CD4-positive, alpha-beta memory T cell (primary cell): ENCODE measurements at regions not wholly inside any gene's neighbourhood (a gene's known extent, or its start where the extent isn't known, plus 50 kb on each side); places are given as distances from the start of the nearest gene placed in this dataset.

ENCODE experiments used
- CTCF ChIA-PET: fragments of 350-600 bp; sonication (Branson Sonifier 250); formaldehyde crosslinking; loops from one replicate; lab custom pipeline; 2021; ENCODE audit warnings: inconsistent platforms; ENCODE audit not compliant: partially characterized antibody; lab: Charles Lee
- POLR2A ChIA-PET: fragments of 350-600 bp; sonication (Branson Sonifier 250); formaldehyde crosslinking; loops from one replicate; lab custom pipeline; 2021; ENCODE audit not compliant: partially characterized antibody; lab: Charles Lee
- DNase-seq, 5 donors: peaks; one replicate each; pipeline versions ENCODE4 v3.0.0 to v3.0.0-alpha.2; 2020 to 2022; ENCODE audit warnings: mixed read lengths in 1 of 5
- H3K27ac ChIP-seq: one replicate; pipeline ENCODE4 v1.7.0; 2013; ENCODE audit warnings: low read depth, low read length
- H3K27me3 ChIP-seq: 2 replicates; pipeline ENCODE4 v1.7.0; 2013; ENCODE audit warnings: mild to moderate bottlenecking, low read length, moderate library complexity; ENCODE audit not compliant: insufficient read depth
- H3K36me3 ChIP-seq: 2 replicates; pipeline ENCODE4 v1.7.0; 2013; ENCODE audit warnings: mild to moderate bottlenecking, low read length, moderate library complexity; ENCODE audit not compliant: insufficient read depth
- H3K4me1 ChIP-seq: 2 replicates; pipeline ENCODE4 v1.7.0; 2013; ENCODE audit warnings: mild to moderate bottlenecking, low read length, moderate library complexity; ENCODE audit not compliant: insufficient read depth
- H3K4me3 ChIP-seq, 2 donors: one replicate each; pipeline ENCODE4 v1.7.0; 2013; ENCODE audit warnings: low read length in 2 of 2, mild to moderate bottlenecking in 1 of 2
- H3K9me3 ChIP-seq, 2 donors: one replicate each; pipeline ENCODE4 v1.7.0; 2013; ENCODE audit warnings: low read length in 2 of 2, control low read depth in 1 of 2; ENCODE audit not compliant: control insufficient read depth in 1 of 2
- H3K27ac Mint-ChIP-seq, 7 donors: one replicate each; pipeline ENCODE4 v1.8.0; 2020 to 2021; ENCODE audit warnings: mixed read lengths in 7 of 7, mild to moderate bottlenecking in 6 of 7, inconsistent platforms in 3 of 7, moderate library complexity in 3 of 7
- H3K27me3 Mint-ChIP-seq, 2 donors: one replicate each; pipeline ENCODE4 v1.8.0; 2020 to 2021; ENCODE audit warnings: mixed read lengths in 2 of 2
- H3K36me3 Mint-ChIP-seq, 2 donors: one replicate each; pipeline ENCODE4 v1.8.0; 2020 to 2021; ENCODE audit warnings: mixed read lengths in 2 of 2, inconsistent platforms in 1 of 2, mild to moderate bottlenecking in 1 of 2
- H3K4me1 Mint-ChIP-seq, 4 donors: one replicate each; pipeline ENCODE4 v1.8.0; 2020 to 2021; ENCODE audit warnings: mixed read lengths in 4 of 4, mild to moderate bottlenecking in 1 of 4
- H3K4me3 Mint-ChIP-seq, 8 donors: one replicate each; pipeline ENCODE4 v1.8.0; 2020 to 2021; ENCODE audit warnings: mixed read lengths in 8 of 8, mild to moderate bottlenecking in 7 of 8, moderate library complexity in 6 of 8, inconsistent platforms in 3 of 8
- H3K9me3 Mint-ChIP-seq, 8 donors: one replicate each; pipeline ENCODE4 v1.8.0; 2020 to 2021; ENCODE audit warnings: mixed read lengths in 8 of 8, mild to moderate bottlenecking in 5 of 8, inconsistent platforms in 3 of 8, moderate library complexity in 1 of 8
- intact Hi-C: fragments of 100-400 bp; cut with micrococcal nuclease; formaldehyde crosslinking; loops from one replicate; pipeline ENCODE4 v1.15.1; 2023

DNA sequence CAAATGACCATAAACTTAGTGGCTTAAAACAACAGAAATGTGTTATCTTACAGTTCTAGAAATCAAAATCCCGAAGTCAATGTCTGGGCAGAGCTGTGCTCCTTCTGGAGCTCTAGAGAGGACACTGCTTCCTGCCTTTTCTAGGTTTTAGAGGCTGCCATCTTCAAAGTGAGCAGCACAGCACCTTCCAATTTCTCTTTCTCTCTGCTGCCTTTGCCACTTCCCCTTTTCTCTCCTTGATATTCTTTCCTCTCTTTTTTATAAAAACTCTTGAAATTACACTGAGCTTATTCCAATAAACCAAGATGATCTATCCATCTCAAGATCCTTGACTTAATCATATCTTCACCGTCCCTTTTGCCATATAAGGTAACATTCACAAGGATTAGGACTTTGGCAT, 616.9 kb downstream of the PLPP3 start:
- H3K36me3 ChIP-seq: no peaks in the 10 kb centered on the region
- H3K4me3 ChIP-seq: no peak overlapping the region
- no peaks in the 10 kb centered on the region for H3K27me3 ChIP-seq
- Mint-ChIP-seq H3K9me3 (peaks cover 0 to 4% (median 0%) of the 10 kb centered on the region in 8 donors), H3K27me3 (peaks cover 1 to 3% of the 10 kb centered on the region in 2 donors), H3K4me3 (no peak overlapping the region), H3K36me3 (no peaks in the 10 kb centered on the region), H3K4me1 (no peaks in the 10 kb centered on the region), H3K27ac (no peak overlapping the region)
- ChIA-PET CTCF (no interaction called here), POLR2A (no interaction called here)
- no peaks in the 10 kb centered on the region for H3K4me1 ChIP-seq
- H3K9me3 ChIP-seq: no peaks in the 10 kb centered on the region
- DNase-seq: no peak
- H3K27ac ChIP-seq: no peak overlapping the region
- intact Hi-C loops: no loop called here

DNA sequence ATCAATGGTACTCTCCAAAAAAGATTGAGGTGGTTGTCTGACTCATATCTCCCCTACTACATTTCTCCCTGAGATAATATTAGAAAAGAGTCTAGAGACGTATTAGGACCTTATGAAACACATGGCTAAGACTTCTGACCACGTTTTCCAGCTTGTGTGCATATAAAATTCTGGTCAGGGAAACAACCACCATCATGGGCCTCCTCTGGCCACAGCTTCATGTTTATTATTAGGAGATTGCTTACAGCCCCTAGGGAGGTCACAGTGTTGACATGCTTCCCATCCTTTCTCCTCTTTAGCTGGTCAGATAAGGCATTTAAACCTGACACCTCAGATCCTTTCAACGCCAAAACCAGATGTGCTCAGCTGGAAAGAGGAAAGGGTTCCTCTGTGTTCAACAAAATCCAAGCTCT, 620.2 kb downstream of the PLPP3 start:
- no peaks in the 10 kb centered on the region for H3K4me1 ChIP-seq
- no peak for DNase-seq
- H3K9me3 ChIP-seq: no peaks in the 10 kb centered on the region
- POLR2A ChIA-PET: no interaction called here
- Mint-ChIP-seq H3K4me3 (no peak overlapping the region), H3K27me3 (peaks cover 1 to 3% of the 10 kb centered on the region in 2 donors), H3K4me1 (no peaks in the 10 kb centered on the region), H3K36me3 (no peaks in the 10 kb centered on the region), H3K27ac (no peak overlapping the region), H3K9me3 (peaks cover 0 to 3% (median 0%) of the 10 kb centered on the region in 8 donors)
- no peak overlapping the region for H3K4me3 ChIP-seq
- H3K36me3 ChIP-seq: no peaks in the 10 kb centered on the region
- intact Hi-C loops: no loop called here
- H3K27me3 ChIP-seq: no peaks in the 10 kb centered on the region
- H3K27ac ChIP-seq: no peak overlapping the region
- CTCF ChIA-PET: no interaction called here

GRCh38 chr1:55958498-55958897, 620.9 kb downstream of the PLPP3 start:
- H3K4me3 ChIP-seq: no peak overlapping the region
- H3K9me3 ChIP-seq: no peaks in the 10 kb centered on the region
- no peaks in the 10 kb centered on the region for H3K36me3 Mint-ChIP-seq
- H3K9me3 Mint-ChIP-seq: peaks cover 0 to 3% (median 0%) of the 10 kb centered on the region in 8 donors
- H3K27ac ChIP-seq: no peak overlapping the region
- H3K4me3 Mint-ChIP-seq: no peak overlapping the region
- no peak for DNase-seq
- no peaks in the 10 kb centered on the region for H3K4me1 Mint-ChIP-seq
- no peaks in the 10 kb centered on the region for H3K4me1 ChIP-seq
- H3K36me3 ChIP-seq: no peaks in the 10 kb centered on the region
- peaks cover 1 to 3% of the 10 kb centered on the region in 2 donors for H3K27me3 Mint-ChIP-seq
- no peaks in the 10 kb centered on the region for H3K27me3 ChIP-seq
- intact Hi-C loops: no loop called here
- ChIA-PET CTCF (no interaction called here), POLR2A (no interaction called here)
- no peak overlapping the region for H3K27ac Mint-ChIP-seq

DNA sequence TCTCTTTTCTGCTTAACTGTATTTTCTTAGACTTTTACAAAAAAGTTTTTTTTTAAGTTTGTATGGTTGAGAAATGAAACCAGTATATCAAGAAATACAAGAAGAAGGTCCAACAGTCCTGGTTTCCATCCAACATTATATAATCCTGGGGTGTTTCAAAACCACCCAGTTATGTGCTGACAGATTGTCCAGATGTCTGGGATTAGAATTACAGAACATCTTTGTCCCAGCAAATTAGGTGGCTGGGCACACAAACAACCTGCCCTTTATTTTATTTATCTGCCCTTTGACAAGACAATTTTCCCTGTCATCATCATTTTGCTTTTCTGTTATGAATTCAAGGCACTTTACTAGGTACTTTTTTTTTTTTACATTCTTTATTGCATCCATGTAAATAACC, 622.1 kb downstream of the PLPP3 start:
- no peak overlapping the region for H3K4me3 ChIP-seq
- Mint-ChIP-seq H3K27me3 (peaks cover 1 to 3% of the 10 kb centered on the region in 2 donors), H3K4me1 (no peaks in the 10 kb centered on the region), H3K9me3 (peaks cover 0 to 3% (median 0%) of the 10 kb centered on the region in 8 donors), H3K4me3 (no peak overlapping the region), H3K36me3 (no peaks in the 10 kb centered on the region), H3K27ac (no peak overlapping the region)
- CTCF ChIA-PET: no interaction called here
- intact Hi-C loops: no loop called here
- no peak overlapping the region for H3K27ac ChIP-seq
- H3K27me3 ChIP-seq: no peaks in the 10 kb centered on the region
- POLR2A ChIA-PET: no interaction called here
- no peaks in the 10 kb centered on the region for H3K9me3 ChIP-seq
- no peaks in the 10 kb centered on the region for H3K4me1 ChIP-seq
- no peak for DNase-seq
- H3K36me3 ChIP-seq: no peaks in the 10 kb centered on the region

GRCh38 chr1:55955016-55955621, 624.2 kb downstream of the PLPP3 start:
- no peaks in the 10 kb centered on the region for H3K36me3 Mint-ChIP-seq
- intact Hi-C loops: no loop called here
- no peaks in the 10 kb centered on the region for H3K4me1 Mint-ChIP-seq
- H3K27ac Mint-ChIP-seq: no peak overlapping the region
- no peaks in the 10 kb centered on the region for H3K9me3 ChIP-seq
- ChIA-PET CTCF (no interaction called here), POLR2A (no interaction called here)
- H3K9me3 Mint-ChIP-seq: peaks cover 0 to 2% (median 0%) of the 10 kb centered on the region in 8 donors
- H3K4me3 ChIP-seq: no peak overlapping the region
- H3K36me3 ChIP-seq: no peaks in the 10 kb centered on the region
- H3K4me1 ChIP-seq: no peaks in the 10 kb centered on the region
- H3K4me3 Mint-ChIP-seq: no peak overlapping the region
- H3K27me3 ChIP-seq: no peaks in the 10 kb centered on the region
- H3K27me3 Mint-ChIP-seq: no peaks in the 10 kb centered on the region
- no peak overlapping the region for H3K27ac ChIP-seq
- DNase-seq: no peak

DNA sequence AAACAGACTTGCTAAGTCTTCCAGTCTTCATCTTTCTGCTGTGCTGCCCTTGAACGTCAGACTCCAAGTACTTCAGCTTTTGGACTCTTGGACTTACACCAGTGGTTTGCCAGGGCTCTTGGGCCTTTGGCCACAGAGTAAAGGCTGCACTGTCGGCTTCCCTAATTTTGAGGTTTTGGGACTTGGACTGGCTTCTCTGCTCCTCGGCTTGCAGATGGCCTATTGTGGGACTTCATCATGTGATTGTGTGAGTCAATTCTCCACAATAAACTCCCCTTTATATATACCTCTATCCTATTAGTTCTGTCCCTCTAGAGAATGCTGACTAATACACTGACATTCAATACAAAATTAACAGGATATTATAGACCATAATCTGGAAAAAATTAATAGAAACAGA, 628.1 kb downstream of the PLPP3 start:
- intact Hi-C loops: no loop called here
- no peak for DNase-seq
- ChIA-PET POLR2A (no interaction called here), CTCF (no interaction called here)
- H3K9me3 Mint-ChIP-seq: peaks cover 0 to 2% (median 0%) of the 10 kb centered on the region in 8 donors
- H3K27ac ChIP-seq: no peak overlapping the region
- no peaks in the 10 kb centered on the region for H3K9me3 ChIP-seq
- H3K4me3 ChIP-seq: no peak overlapping the region
- H3K27me3 Mint-ChIP-seq: no peaks in the 10 kb centered on the region
- no peaks in the 10 kb centered on the region for H3K36me3 Mint-ChIP-seq
- H3K27me3 ChIP-seq: no peaks in the 10 kb centered on the region
- H3K4me1 ChIP-seq: no peaks in the 10 kb centered on the region
- no peaks in the 10 kb centered on the region for H3K36me3 ChIP-seq
- no peaks in the 10 kb centered on the region for H3K4me1 Mint-ChIP-seq
- H3K27ac Mint-ChIP-seq: no peak overlapping the region
- no peak overlapping the region for H3K4me3 Mint-ChIP-seq

DNA sequence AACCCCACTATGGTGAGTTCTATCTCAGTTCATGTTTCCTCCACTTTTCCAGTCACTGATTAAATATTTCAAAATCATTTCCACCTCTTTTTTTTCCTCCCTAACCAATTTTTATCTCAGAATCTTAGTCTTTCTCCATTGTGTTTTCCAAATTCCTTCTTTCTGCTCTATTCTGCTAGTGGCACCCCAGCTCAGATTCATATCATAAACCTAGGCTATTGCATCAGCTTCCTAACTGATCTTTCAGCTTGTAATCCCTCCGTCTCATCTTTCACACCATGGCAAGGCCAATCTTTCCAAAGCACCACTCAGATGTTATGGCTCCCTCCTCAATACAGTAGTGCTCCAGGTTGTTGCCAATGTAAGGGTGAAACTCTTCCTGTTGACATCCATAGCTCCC, 631.9 kb downstream of the PLPP3 start:
- H3K36me3 Mint-ChIP-seq: no peaks in the 10 kb centered on the region
- Histone ChIP-seq H3K36me3 (no peaks in the 10 kb centered on the region), H3K4me1 (no peaks in the 10 kb centered on the region), H3K27ac (no peak overlapping the region), H3K4me3 (no peak overlapping the region), H3K27me3 (no peaks in the 10 kb centered on the region), H3K9me3 (no peaks in the 10 kb centered on the region)
- intact Hi-C loops: no loop called here
- H3K9me3 Mint-ChIP-seq: peaks cover 0 to 2% (median under 1%) of the 10 kb centered on the region in 8 donors
- H3K4me1 Mint-ChIP-seq: no peaks in the 10 kb centered on the region
- ChIA-PET CTCF (no interaction called here), POLR2A (no interaction called here)
- H3K27ac Mint-ChIP-seq: no peak overlapping the region
- H3K4me3 Mint-ChIP-seq: no peak overlapping the region
- no peak for DNase-seq
- H3K27me3 Mint-ChIP-seq: peaks cover 0 to 2% of the 10 kb centered on the region in 2 donors
